HL-60 (cell line): ENCODE measurements at regions not wholly inside any gene's neighbourhood (a gene's known extent, or its start where the extent isn't known, plus 50 kb on each side); places are given as distances from the start of the nearest gene placed in this dataset.

Experiments used
- GABPA ChIP-seq: IDR thresholded peaks from 2 replicates; pipeline ENCODE4 v1.6.1; 2012; ENCODE audit warnings: low read depth
- POLR2AphosphoS5 ChIP-seq: IDR thresholded peaks from 2 replicates; pipeline ENCODE4 v1.6.1; 2012; ENCODE audit warnings: low read depth
- SPI1 ChIP-seq: IDR thresholded peaks from 2 replicates; pipeline ENCODE4 v1.6.1; 2012; ENCODE audit warnings: low read depth, mild to moderate bottlenecking, borderline replicate concordance
- TF ChIP-seq, protein P1 (sequence below): IDR thresholded peaks from one replicate; pipeline ENCODE4 v1.5.1; 2011; ENCODE audit warnings: low read length, control low read depth, inconsistent platforms; ENCODE audit not compliant: insufficient read depth
- TF ChIP-seq, protein P2 (sequence below): IDR thresholded peaks from 2 replicates; pipeline ENCODE4 v1.6.1; 2012; ENCODE audit warnings: low read depth; ENCODE audit not compliant: insufficient replicate concordance

DNA sequence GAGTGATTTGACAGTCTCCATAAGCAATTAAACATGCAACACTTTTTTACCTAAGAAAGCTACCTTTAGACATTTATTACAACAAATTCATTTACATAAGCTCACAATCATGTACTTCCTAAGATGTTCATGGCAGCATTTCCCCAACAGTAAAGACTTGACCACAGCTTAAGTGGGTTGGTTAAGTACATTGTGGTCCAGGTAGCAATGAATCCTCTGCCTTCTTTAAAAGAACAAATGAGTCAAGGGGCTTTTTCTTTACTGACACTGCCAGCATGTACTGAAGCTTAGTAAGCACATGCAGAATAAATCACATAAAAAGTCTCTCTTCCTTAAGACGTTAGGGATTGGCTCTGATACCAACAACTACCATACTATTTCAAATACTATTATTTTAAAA, 183.7 kb upstream of the USP9Y start:
- TF ChIP-seq, protein P1, sequence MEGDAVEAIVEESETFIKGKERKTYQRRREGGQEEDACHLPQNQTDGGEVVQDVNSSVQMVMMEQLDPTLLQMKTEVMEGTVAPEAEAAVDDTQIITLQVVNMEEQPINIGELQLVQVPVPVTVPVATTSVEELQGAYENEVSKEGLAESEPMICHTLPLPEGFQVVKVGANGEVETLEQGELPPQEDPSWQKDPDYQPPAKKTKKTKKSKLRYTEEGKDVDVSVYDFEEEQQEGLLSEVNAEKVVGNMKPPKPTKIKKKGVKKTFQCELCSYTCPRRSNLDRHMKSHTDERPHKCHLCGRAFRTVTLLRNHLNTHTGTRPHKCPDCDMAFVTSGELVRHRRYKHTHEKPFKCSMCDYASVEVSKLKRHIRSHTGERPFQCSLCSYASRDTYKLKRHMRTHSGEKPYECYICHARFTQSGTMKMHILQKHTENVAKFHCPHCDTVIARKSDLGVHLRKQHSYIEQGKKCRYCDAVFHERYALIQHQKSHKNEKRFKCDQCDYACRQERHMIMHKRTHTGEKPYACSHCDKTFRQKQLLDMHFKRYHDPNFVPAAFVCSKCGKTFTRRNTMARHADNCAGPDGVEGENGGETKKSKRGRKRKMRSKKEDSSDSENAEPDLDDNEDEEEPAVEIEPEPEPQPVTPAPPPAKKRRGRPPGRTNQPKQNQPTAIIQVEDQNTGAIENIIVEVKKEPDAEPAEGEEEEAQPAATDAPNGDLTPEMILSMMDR, result no peak
- TF ChIP-seq POLR2AphosphoS5 (no peak), GABPA (no peak), SPI1 (no peak)
- TF ChIP-seq, protein P2, sequence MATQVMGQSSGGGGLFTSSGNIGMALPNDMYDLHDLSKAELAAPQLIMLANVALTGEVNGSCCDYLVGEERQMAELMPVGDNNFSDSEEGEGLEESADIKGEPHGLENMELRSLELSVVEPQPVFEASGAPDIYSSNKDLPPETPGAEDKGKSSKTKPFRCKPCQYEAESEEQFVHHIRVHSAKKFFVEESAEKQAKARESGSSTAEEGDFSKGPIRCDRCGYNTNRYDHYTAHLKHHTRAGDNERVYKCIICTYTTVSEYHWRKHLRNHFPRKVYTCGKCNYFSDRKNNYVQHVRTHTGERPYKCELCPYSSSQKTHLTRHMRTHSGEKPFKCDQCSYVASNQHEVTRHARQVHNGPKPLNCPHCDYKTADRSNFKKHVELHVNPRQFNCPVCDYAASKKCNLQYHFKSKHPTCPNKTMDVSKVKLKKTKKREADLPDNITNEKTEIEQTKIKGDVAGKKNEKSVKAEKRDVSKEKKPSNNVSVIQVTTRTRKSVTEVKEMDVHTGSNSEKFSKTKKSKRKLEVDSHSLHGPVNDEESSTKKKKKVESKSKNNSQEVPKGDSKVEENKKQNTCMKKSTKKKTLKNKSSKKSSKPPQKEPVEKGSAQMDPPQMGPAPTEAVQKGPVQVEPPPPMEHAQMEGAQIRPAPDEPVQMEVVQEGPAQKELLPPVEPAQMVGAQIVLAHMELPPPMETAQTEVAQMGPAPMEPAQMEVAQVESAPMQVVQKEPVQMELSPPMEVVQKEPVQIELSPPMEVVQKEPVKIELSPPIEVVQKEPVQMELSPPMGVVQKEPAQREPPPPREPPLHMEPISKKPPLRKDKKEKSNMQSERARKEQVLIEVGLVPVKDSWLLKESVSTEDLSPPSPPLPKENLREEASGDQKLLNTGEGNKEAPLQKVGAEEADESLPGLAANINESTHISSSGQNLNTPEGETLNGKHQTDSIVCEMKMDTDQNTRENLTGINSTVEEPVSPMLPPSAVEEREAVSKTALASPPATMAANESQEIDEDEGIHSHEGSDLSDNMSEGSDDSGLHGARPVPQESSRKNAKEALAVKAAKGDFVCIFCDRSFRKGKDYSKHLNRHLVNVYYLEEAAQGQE, result no peak
